ENCODE measurements at regions not wholly inside any gene's neighbourhood (a gene's known extent, or its start where the extent isn't known, plus 50 kb on each side); places are given as distances from the start of the nearest gene placed in this dataset.

DNA sequence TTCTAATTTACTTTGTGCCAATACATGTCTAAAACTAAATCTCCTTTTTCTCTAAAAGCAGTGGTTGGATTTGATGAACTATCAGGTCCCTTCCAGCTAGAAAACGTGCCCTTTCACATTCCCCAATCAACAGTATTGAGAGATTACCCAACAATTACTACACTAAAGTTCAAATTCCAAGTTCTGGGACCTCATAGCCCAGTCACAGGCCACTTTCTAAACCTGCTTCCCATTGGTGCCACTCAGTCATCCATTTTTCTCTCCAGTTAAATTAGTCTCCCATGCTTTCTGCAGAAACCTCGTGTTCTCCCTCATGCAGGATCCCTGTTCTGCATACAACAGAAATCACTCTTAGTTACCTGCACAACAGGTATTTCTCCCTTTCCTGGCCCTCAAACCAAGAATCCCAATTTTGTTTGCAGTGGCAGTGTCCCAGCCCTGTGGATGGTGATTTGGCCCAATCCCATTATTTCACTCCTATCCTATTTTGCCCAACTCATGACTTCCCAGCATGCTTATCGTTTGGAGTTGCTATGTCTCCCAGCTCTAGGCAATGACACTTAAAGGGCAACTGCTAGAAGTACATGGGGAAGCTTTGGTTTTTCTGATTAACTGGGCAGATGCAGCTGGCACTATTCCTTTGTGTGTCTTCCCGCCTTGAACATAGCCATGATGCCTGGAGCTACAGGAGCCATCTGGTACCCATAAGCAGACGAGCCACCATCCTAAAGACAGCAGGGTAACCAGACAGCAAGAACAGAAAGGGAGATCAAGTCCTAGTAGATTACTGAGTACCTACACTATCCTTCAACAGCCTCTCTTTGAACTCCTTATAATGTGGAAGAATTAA is 224.2 kb downstream of the MINAR1 start:
- no peak for DNase-seq (ENCODE audit: low read depth in 4 of 4, low spot score in 2 of 4)

DNA sequence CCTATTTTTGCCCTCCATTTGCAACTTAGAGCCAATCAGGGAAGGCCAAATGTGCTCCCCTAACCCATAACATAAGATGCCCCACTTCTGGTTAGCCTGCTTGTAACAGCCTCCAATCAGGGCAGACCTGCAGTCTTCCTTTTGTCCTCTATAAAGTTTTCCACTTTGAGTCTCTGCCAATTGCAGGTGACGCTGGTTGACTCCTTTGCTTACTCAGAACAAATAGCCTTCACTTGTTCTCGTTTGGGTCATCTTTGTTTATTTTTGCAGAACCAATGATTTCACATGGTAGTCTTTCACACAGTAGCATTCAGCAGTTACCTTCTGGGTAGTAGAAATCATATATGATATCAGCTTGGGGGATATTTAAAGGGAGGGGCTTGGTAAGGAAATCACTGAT is 225.6 kb downstream of the MINAR1 start:
- DNase-seq (ENCODE audit: low read depth in 4 of 4, low spot score in 2 of 4), result no peak

DNA sequence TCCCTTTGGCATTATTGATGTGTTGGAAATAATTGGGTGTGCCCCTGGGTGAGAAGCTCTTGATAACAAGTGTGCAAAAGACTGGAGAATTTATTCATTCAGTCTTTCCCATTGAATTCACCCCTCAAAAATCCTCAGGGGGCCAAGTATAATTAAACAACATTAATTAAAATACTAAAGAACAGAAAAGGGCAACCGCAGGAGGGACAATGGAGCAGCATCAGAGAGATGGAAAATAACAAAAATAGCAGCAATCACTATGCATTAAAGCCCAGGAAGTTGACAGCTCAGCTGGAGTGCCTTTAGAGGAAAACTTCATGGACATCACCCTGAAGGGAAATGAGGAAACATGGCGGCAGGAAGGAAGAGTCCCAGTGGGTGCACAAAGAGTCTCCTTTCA is 227.6 kb downstream of the MINAR1 start:
- no peak for DNase-seq (ENCODE audit: low read depth in 4 of 4, low spot score in 2 of 4)

- DNase-seq (ENCODE audit: low read depth in 4 of 4, low spot score in 2 of 4), result no peak
These were observed 229.3 kb downstream of the MINAR1 start for GRCh38 chr15:79661411-79661810.

DNA sequence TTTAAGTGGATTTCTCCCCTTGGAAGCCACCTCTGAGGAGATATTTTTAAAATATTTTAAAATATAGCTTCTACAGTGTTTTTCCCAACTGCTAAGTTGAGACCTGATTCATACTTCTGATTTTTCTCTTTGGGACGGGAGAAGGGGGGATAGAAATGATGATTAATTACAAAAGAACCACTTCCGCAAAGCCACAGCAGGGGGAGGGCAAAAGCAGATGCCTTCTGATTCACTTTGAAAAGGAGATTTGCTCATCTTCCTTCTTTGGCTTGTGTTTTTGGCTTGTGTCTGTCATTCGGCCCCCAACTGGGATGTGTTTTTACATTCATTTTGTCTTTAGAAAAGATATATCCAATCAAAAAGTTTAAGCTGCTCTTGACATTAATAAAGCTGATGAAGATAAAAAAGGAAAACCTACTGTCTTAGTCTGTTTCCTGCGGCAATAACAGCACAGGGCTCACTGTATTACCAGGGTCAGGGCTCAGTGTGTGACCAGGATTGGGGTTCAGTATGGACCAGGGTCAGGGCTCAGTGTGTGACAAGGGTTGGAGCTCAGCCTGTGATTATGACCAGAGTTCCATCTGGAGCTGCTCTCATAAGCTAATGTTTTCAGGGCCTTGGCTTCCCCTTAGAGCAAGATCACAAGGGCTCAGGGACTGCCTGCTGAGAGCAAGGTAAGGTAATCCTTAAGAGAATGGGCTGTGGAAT is 223.2 kb downstream of the MTHFS start:
- DNase-seq (ENCODE audit: low read depth in 4 of 4, low spot score in 2 of 4), result no peak

- no peak for DNase-seq (ENCODE audit: low read depth in 4 of 4, low spot score in 2 of 4)
These were observed 222.7 kb downstream of the MTHFS start for GRCh38 chr15:79674124-79674465.

- DNase-seq (ENCODE audit: low read depth in 4 of 4, low spot score in 2 of 4), result no peak
These were observed 220.8 kb downstream of the MTHFS start for GRCh38 chr15:79675982-79676381.

GRCh38 chr15:79676621-79677020 is 220.2 kb downstream of the MTHFS start:
- no peak for DNase-seq (ENCODE audit: low read depth in 4 of 4, low spot score in 2 of 4)

- DNase-seq (ENCODE audit: low read depth in 4 of 4, low spot score in 2 of 4), result no peak
These were observed 219.6 kb downstream of the MTHFS start for GRCh38 chr15:79677241-79677640.

GRCh38 chr15:79678032-79678701 is 218.6 kb downstream of the MTHFS start:
- no peak for DNase-seq (ENCODE audit: low read depth in 4 of 4, low spot score in 2 of 4)

- DNase-seq (ENCODE audit: low read depth in 4 of 4, low spot score in 2 of 4), result no peak
These were observed 216.1 kb downstream of the MTHFS start for GRCh38 chr15:79680720-79681119.

DNA sequence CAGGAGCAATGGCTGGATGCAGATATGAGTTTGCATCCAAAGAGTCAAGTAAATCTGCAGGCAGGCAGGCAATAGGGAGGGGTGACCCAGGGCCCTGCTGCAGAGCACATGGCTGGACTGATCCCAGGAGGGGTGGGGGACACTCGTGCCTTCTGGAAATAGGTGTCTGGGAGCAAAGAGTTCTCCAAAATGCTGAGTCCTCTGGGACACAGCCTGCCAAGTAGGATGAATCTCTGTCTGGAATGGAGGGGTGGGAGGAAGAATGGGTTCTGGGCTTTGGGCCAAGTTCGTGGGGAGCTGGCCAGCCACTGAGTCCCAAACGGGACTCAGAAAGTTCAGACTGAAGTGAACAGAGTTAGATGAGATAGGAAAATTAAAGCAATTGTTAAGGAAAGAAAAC is 214.5 kb downstream of the MTHFS start:
- DNase-seq (ENCODE audit: low read depth in 4 of 4, low spot score in 2 of 4), result peak in 1 of 4 donors; percentile 2

DNA sequence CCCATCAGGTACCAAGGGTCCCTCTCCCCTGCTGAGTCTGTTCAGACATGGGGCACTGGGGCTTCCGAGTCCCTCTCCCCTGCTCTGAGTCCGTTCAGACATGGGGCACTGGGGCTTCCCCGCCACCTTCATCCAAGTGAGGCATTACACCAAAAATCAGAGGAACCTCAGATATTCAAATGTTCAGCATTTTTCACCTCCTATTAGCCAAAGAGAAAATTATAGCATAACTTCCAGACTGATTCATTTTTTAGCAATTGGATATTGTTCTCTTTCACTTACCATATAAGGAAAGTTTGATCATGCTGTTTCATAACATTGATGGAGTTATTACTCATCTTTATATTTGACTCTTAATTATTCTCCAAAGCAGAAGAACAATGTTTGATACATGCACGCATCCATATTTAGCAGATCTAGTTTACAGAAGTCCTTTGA is 213.9 kb downstream of the MTHFS start:
- no peak for DNase-seq (ENCODE audit: low read depth in 4 of 4, low spot score in 2 of 4)

DNA sequence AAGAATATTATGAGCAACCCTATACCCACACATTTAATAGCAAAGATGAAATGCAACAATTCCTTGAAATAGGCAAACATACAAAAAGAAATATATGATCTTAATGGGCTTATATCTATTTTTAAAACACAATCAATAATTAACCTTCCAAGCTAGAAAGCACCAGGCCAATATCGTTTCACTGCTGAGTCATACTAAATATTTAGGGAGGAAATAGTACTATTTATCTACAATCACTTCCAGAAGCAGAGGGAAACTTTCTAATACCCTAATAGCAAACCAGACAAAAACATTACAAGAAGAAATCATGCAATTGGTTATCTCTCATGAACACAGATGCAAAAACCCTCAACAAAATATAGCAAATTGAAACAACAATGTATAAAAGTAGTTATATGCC is 207.8 kb downstream of the MTHFS start:
- DNase-seq (ENCODE audit: low read depth in 4 of 4, low spot score in 2 of 4), result no peak

- no peak for DNase-seq (ENCODE audit: low read depth in 4 of 4, low spot score in 2 of 4)
These were observed 195.8 kb downstream of the MTHFS start for GRCh38 chr15:79700951-79701480.

GRCh38 chr15:79702621-79703020 is 194.2 kb downstream of the MTHFS start:
- DNase-seq (ENCODE audit: low read depth in 4 of 4, low spot score in 2 of 4), result no peak

- DNase-seq (ENCODE audit: low read depth in 4 of 4, low spot score in 2 of 4), result no peak
These were observed 175.6 kb downstream of the MTHFS start for GRCh38 chr15:79721256-79721655.

DNA sequence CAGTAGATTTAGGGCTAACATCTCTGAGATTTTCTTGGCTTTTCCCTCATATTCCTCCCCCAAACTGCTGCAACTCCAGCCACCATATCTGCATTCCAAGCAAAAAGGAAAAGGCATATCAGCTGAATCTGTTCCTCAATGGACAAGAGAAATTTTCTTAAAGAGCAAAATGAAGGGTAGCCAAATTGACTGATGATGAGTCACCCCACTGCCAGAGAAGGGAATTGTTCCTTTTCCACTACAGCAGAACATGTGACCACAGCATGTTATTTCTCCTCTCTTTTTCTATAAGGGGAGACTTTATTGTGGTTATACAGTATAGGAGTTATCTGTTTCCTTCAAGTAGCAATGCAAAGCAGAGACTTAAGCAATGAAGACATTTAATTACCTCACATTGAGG is 172.5 kb downstream of the MTHFS start:
- no peak for DNase-seq (ENCODE audit: low read depth in 4 of 4, low spot score in 2 of 4)

- no peak for DNase-seq (ENCODE audit: low read depth in 4 of 4, low spot score in 2 of 4)
These were observed 172.0 kb downstream of the MTHFS start for GRCh38 chr15:79724804-79725203.

DNA sequence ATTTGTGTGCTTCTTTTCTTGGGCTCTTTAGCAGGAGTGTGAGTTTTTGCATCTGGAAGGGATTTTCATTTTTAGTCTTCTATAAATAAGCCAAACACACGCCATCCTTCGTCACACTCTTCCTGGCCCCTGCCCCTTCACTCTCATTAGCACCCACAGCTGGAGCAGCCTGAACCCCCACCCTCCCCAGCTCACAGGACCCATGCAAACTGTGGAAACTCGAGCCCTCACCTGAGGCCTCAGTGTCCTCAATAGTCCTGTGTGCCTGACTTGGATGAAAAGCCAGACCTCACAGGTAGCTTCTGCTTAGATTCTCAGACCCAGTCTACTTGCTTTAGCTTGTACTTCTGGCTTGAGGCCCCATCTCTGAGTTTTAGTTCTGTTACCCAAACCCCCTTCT is 167.9 kb downstream of the MTHFS start:
- DNase-seq (ENCODE audit: low read depth in 4 of 4, low spot score in 2 of 4), result no peak

DNA sequence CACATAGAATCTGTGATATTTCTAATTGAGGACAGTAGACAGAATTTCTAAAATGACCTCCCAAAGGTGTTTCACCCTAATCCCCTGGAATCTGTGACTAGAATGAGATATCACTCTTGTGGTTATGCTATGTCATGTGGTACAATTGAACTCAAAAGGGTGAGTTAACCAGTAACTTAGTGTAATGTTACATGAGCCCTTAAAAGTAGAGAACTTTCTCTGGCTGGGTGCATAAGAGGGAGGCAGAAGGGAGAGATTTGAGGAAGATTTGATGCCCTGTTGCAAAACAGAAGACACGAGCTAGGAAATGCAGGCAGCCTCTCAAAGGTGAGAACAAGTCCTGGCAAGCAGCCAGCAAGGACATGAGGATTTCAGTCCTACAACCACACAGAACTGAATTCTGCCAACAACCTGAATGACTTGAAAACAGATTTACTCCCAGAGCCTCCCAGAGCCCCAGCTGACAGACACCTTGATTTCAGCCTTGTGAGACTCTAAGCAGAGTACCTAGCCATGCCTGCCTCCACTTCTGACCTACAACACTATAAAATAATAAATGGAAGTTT is 160.3 kb downstream of the MTHFS start:
- no peak for DNase-seq (ENCODE audit: low read depth in 4 of 4, low spot score in 2 of 4)

All from left renal cortex interstitium (tissue), 4 donors.